Colon (tissue), 2 donors: ENCODE measurements at regions not wholly inside any gene's neighbourhood (a gene's known extent, or its start where the extent isn't known, plus 50 kb on each side); places are given as distances from the start of the nearest gene placed in this dataset.
A peak's percentile ranks its signal among the peaks of the same experiment; 100 is the strongest.

Experiments
- FAIRE-seq: peaks from 2 replicates; lab custom pipeline; 2012; peaks lifted over from hg19 to GRCh38; lab: Jason Lieb, UNC
- donor health status: control.
- donor health status: control.

GRCh38 chr18:70456376-70456775 is 167.5 kb downstream of the SOCS6 start:
- peak; percentile 93 for FAIRE-seq

DNA sequence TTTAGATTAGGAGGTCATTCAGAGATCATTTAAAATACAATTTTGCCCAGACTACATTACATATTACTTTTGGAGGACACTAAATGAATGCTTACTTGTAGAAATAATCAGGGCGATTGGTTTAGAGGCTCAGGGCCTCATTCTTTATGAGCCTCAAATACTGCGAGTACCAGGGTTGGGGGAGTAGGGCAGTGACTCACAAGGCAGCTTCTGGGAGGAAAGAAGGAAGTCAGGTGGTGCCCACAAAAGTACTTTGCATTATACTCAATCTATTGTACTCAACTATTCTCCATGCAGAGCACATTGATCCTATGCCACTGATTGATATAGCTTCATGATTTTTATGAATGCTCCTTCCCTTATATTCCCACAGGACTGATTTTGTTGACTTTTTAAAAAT is 166.9 kb downstream of the SOCS6 start:
- FAIRE-seq = no peak

DNA sequence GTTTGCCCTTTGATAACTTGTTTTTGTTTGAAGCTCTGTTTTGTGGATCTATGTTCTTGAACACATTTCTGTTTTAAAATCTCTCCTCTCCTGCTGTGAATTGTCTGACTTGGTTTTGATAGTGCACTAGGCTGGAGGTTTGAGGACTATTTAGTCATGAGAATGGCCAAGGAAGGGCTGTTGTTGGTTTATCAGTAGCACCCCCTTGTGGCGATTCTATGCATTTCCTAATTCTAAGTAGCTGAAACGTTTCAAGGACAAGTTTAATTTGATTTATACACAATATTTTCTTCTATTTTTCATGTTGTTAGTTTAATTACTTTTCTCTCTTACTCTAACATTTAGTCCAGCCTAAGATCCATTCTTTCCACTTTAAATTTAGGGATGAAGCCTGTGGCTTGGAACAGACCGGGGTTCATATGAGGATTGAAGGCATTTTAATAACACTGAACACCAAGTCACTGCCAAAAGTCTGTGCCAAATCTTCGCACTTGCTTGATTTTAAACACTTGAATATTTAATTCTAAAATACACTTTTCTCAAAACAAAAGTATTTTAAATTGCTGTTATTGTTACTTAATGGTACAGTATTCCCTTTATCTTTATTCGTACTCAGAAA is 166.0 kb downstream of the SOCS6 start:
- FAIRE-seq = peak; percentile 33

DNA sequence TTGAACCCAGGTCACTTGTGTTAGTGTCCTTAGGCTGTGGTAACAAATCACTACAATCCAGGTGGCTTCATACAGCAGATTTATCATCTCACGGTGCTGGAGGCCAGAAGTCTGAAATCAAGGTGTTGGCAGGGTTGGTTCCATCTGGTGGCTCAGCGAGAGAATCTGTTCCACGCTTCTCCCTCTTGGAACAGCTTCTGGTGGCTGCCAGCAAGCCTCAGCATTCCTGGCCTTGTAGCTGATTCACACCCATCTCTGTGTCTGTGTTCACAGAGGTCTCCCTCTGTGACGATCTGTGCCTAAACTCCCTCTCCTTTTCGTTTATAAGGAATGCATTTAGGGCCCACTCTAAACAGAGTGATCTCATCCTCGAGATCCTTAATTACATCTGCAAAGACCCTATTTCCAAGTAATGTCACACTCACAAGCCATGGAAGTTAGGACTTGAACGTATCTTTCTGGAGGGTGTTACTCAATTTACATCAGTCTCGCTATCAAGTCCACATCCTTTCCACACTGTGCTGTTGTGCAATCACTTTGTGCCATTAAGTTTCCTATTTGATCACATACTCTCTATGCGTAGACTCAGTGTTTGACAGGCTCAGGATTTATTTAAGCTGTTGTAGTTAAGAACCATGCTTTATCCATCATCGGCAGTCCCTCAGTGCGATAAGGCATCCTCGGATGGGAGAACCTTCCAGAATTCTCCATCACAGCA is 164.4 kb downstream of the SOCS6 start:
- FAIRE-seq = no peak

- no peak for FAIRE-seq
These were observed 163.7 kb downstream of the SOCS6 start for GRCh38 chr18:70452501-70452900.

DNA sequence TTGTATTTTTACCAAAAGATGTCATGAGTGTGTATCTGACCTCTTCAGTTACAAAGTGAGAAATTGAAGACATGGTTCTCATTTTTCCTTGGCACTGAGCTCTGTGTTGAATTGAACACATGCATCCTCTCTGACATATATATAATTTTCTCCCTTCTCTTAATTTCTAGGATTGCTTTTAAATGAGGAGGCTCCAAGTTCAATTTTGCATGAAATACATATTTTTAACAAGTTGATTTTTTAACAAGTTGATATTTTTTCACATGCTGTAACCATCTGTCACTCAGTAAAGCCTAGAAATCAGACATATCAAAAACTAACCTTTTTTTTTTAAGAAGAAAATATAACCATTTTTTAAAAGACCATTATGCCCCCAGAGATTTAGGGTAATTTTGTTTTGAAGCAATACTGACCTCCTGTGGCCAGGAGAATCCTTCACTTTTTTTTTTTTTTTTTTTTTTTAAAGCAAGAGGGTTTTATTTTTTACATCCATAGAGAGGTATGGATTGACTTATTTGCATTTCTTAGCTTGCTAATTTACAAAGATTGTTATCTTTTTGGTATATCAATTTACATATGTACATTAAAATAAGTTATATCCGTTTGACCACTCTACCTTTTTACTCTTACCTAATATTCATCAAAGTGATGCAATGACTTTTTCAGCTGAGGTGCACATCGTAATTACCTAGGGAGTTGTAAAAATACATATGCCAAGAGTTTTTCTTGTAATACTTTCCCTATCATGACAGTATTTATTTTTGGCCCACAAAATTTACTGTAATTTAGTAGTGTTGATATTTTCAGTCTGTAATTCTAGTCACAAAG is 161.8 kb downstream of the SOCS6 start:
- no peak for FAIRE-seq

DNA sequence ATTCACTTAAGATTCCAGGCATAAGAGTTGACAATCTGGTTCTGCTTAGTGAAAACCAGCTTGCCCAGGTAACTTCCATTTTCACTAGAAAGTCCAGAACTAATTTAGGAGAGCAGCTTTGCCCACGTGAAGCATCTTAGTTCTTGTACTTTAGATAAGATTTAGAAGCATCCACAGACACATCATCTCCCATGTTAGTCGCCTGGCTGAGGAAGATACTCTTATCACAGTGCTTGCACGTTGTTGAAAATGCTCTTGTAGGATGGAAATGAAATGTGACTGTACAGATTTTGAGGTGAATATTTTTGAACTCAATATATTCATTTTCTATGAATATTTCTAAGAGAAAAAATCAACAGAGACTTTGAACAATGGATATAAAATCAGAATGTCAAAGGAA is 159.7 kb downstream of the SOCS6 start:
- FAIRE-seq = no peak

- no peak for FAIRE-seq
These were observed 157.2 kb downstream of the SOCS6 start for GRCh38 chr18:70446063-70446462.

GRCh38 chr18:70442933-70443332 is 154.1 kb downstream of the SOCS6 start:
- FAIRE-seq = no peak

DNA sequence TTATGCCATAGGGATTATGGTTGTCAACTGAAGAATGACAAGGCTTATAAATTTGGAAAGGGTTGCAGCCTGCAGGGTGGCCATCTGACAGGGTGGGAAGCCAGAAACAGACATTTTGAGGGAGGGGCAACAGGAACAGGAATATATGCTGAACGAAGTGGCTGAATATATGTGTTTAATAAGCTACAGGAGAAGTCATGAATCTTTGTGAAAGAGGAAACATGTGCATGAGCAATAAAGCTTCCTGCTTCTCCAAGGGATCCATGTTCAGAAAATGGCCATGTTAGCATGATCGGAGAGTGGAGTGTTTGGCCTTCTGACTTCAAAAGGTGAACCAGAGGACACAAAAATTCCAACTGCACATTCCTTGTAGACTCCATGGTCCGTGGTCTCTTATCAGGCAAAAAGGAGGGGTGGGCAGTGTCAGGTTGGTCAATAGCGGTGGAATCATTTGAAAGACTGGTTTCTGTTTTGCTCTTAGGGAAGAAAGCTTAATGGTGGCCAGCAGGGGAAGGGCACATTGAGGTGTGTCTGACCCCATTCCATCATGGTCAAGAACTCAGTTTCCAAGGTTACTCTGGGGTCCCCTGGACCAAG is 144.1 kb downstream of the SOCS6 start:
- no peak for FAIRE-seq

DNA sequence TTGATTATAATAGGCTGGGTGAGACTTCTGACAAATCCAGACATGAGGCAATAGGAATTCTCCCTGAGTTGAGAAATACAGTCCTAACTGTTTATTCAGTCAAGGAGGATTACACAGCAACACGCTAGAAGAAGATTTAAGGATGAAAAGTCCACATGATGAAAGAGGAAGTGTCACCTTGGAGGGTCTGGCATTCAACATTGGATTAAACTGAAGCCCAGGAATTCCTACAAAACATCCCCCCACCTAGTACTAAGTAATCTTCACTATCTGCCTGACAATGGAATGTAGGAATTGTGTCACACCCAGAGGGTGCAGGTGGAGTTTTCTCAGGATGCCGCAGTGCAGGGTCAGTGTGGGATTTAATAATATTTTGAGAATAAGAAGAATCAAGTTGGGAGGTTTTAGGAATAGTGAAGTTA is 142.4 kb downstream of the SOCS6 start:
- no peak for FAIRE-seq

- FAIRE-seq = no peak
These were observed 141.8 kb downstream of the SOCS6 start for GRCh38 chr18:70430501-70431173.

DNA sequence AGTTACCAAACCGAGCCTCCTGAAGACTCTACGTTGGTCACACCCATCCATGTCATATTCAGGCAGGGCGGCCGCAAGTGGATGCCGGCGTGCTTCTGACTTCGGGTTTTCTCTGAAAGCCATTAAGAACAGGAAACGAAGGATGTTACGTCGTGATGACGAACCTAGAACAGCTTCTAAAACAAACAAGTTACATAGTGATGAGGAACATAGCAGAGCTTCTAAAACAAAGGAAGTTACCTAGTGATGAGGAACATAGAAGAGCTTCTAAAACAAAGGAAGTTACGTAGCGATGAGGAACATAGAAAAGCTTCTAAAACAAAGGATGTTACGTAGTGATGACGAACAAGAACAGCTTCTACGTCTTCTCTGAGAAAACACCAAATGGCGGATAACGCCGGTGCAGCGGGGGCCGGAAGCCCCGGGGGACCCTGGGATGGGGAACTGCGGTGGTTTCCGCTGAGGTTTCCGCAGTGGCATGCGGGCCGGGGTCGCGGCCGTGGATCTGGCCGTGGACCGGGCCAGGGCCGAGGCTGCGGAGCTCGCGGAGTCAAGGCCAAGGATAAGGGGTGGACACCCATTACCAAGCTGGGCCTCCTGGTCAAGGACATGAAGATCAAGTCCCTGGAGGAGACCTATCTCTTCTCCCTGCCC is 141.1 kb downstream of the SOCS6 start:
- FAIRE-seq = no peak

DNA sequence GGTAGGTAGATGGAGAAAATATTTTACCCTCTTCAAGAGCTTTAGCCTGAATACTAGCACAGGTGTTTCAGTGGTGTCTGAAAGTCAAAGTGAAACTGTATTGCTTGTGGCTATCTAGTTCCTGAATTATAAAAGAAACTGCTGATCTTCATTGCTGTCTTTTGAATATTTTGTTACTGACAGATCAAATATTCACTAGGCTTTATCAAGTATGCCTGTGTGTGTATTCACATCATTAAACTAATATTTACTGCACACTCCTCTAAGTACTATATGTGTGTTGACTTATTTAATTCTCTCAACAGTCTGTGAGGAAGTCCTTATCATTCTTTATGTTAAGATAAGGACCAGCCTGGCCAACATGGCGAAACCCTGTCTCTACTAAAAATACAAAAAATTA is 139.6 kb downstream of the SOCS6 start:
- FAIRE-seq = no peak

DNA sequence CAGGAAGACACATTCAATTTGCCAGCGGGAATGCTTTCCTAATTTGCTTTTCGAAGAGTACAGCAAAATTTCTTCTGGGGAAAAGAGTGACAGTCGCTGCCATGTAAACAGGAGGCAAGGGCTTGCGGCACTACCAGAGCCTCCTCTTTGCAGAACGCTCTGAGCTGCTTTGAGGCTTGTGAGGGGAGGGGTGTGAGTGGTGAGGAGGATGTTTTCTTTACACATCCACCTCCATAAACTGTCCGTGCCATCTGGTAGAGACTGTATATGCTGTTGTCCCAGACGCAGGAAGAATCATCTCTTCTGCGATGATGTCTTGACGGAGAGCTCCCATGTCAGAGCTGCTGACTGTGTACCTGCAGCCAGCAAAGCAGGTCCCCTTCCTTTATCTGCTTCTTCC is 138.0 kb downstream of the SOCS6 start:
- no peak for FAIRE-seq

DNA sequence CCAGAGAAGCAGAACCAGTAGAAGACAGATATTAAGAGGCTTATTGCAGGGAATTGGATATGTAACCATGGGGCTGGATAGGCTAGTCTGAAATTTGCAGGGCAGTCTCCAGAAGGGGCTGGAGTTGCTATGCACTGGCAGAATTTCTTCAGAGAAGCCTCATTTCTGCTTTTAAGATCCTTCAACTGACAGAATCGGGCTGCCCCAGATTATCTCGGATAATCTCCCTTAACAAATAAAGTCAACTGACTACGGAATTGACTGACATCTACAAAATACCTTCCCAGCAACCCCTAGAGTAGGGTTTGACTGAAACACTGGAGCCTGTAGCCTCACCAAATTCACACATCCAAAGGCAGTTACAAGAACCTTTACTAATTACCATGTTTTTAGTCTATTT is 136.4 kb downstream of the SOCS6 start:
- FAIRE-seq = no peak

DNA sequence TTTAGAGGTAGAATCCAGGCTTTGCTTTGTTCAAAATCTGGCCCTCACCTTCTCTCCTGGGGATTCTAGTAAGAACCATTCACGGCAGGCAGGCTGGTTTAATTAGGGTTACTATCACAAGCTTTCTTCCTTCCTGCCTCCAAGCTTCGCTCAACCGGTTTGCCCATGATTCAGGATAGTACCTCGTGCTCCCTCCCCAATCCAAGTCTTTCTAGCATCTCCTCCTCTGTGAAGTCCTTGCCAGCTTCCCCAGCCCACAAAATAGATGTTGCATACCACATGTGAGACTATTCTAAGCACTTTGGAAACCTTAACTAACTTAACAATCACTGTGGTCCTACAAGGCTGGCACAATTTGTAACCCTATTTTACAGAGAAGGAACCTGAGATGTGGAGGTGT is 135.1 kb downstream of the SOCS6 start:
- FAIRE-seq = no peak

- no peak for FAIRE-seq
These were observed 134.3 kb downstream of the SOCS6 start for GRCh38 chr18:70423120-70423519.

DNA sequence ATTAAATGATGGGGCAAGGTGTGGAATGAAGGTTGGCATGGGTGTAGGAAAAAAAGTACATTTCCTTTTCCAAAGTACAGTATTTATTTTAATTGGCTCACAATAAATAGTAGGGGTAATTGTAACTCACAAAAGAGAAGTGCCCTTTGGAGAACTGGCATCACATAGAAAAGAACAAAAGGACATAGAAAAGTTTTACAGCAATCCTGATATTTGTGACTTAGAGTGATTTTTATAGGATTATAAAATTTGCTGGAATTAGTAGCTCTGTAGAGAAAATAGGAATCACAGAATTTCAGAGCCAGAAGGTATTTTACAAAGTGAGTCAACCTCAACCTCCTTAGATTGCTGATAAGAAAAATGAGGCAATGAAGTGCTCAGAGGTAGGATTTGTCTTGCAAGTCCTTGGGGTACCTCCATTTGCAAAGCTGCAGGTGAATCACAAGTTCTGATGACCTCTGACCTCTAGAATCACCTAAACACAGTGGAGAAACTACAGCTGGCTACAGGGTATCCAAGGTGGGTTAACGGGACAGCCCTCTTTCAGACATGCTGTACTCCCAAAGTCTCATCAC is 133.6 kb downstream of the SOCS6 start:
- FAIRE-seq = no peak

- FAIRE-seq = no peak
These were observed 132.9 kb downstream of the SOCS6 start for GRCh38 chr18:70421471-70422390.
